ENCODE measurements at regions not wholly inside any gene's neighbourhood (a gene's known extent, or its start where the extent isn't known, plus 50 kb on each side); places are given as distances from the start of the nearest gene placed in this dataset.

- Histone ChIP-seq H3K56ac (replicated peaks; ENCODE audit: insufficient read length, low read depth, low read length) (no peak overlapping the region), H3K18ac (ENCODE audit: extremely low read depth, low read length) (no peak overlapping the region), H3K4me2 (ENCODE audit: insufficient read depth in 1 of 2, low read depth in 2 of 2, low read length in 2 of 2) (no peak overlapping the region), H2BK120ac (replicated peaks; ENCODE audit: low read depth, low read length) (no peak overlapping the region), H4K20me1 (replicated peaks in 1 of 2; ENCODE audit: control insufficient read depth in 1 of 2, insufficient read depth in 2 of 2, low read length in 2 of 2) (no peaks in the 10 kb centered on the region), H2BK20ac (ENCODE audit: low read length) (no peak overlapping the region), H3K14ac (ENCODE audit: insufficient read length) (no peak overlapping the region), H4K91ac (replicated peaks; ENCODE audit: insufficient read length, low read length) (no peak overlapping the region), H2BK12ac (ENCODE audit: low read depth, low read length) (no peak overlapping the region), H3K79me1 (ENCODE audit: low read depth, low read length) (no peaks in the 10 kb centered on the region), H3K79me2 (ENCODE audit: control insufficient read depth in 1 of 2, insufficient read depth in 2 of 2, low read length in 2 of 2) (no peaks in the 10 kb centered on the region), H3K23me2 (ENCODE audit: low read depth, low read length) (no peaks in the 10 kb centered on the region), H3K4me3 (ENCODE audit: extremely low read depth in 1 of 4, insufficient read depth in 2 of 4, low read depth in 3 of 4, low read length in 4 of 4) (no peak overlapping the region), H3K4me1 (replicated peaks in 1 of 4; ENCODE audit: control insufficient read depth in 3 of 4, insufficient read depth in 4 of 4, low read length in 3 of 4) (no peaks in the 10 kb centered on the region), H3K23ac (ENCODE audit: insufficient read length) (no peak overlapping the region), H4K8ac (ENCODE audit: extremely low read depth, insufficient read depth, low read length) (no peak overlapping the region), H3K9me3 (ENCODE audit: insufficient read depth in 2 of 2, low read depth in 1 of 2, low read length in 1 of 2) (no peaks in the 10 kb centered on the region), H2BK5ac (ENCODE audit: low read depth, low read length) (no peak overlapping the region), H3K4ac (replicated peaks; ENCODE audit: insufficient read length, low read depth, low read length) (no peak overlapping the region), H3K36me3 (ENCODE audit: control insufficient read depth in 2 of 4, insufficient read depth in 4 of 4, low read length in 3 of 4) (no peaks in the 10 kb centered on the region), H3K9ac (replicated peaks in 1 of 4; ENCODE audit: extremely low read depth in 1 of 4, low read depth in 3 of 4, low read length in 3 of 4) (no peak overlapping the region), H2AK5ac (ENCODE audit: low read depth, low read length) (no peak overlapping the region), H2AFZ (ENCODE audit: low read length) (no peak overlapping the region), H3K27me3 (replicated peaks in 1 of 4; ENCODE audit: control insufficient read depth in 3 of 4, extremely low read depth in 1 of 4, insufficient read depth in 3 of 4, low read length in 3 of 4) (no peaks in the 10 kb centered on the region), H2BK15ac (ENCODE audit: low read length) (no peak overlapping the region), H4K5ac (ENCODE audit: insufficient read length, low read depth, low read length) (no peak overlapping the region), H3K27ac (ENCODE audit: low read depth, low read length) (no peak overlapping the region)
- DNase-seq (ENCODE audit: low read depth in 1 of 2, low spot score in 2 of 2) (no peak), FAIRE-seq (no peak)
- 88% methylated on average over 2 of the region's 2 CpGs; no CpG with 5 or more reads in 1 of the 2 experiments for WGBS, 2 experiments (ENCODE audit: extremely low coverage in 1 of 2, insufficient coverage in 1 of 2, insufficient read length in 1 of 2, insufficient replicate concordance in 2 of 2, low coverage in 1 of 2, low lambda C conversion rate in 2 of 2, missing lambda C conversion rate in 1 of 2)
- ChIA-PET CTCF (ENCODE audit: partially characterized antibody) (interaction anchor here (0.6 kb wide), 1 partner anchor 843 kb away, joined by 3 read pairs; no protein-coding TSS in a partner anchor), POLR2A (ENCODE audit: partially characterized antibody) (no interaction called here)
- TF ChIP-seq KDM5A (IDR thresholded peaks at IDR 0.05; ENCODE audit: low read length) (no peak), SP1 (IDR thresholded peaks at IDR 0.05; ENCODE audit: low read depth, low read length) (no peak), POLR2A (IDR thresholded peaks at IDR 0.05; ENCODE audit: control extremely low read depth in 1 of 2, low read depth in 2 of 2, low read length in 2 of 2) (no peak), HDAC2 (IDR thresholded peaks at IDR 0.05; ENCODE audit: borderline replicate concordance in 1 of 2, low read depth in 2 of 2, low read length in 2 of 2) (no peak), RAD21 (IDR thresholded peaks at IDR 0.05 in 1 of 2, conservative IDR thresholded peaks at IDR 0.05 in 1 of 2; ENCODE audit: low read depth in 2 of 2, low read length in 2 of 2) (no peak), E2F6 (IDR thresholded peaks at IDR 0.05) (no peak), SRF (IDR thresholded peaks at IDR 0.05; ENCODE audit: low read depth, low read length) (no peak), RBBP5 (IDR thresholded peaks at IDR 0.05; ENCODE audit: borderline replicate concordance, low read depth, low read length) (no peak), KDM4A (IDR thresholded peaks at IDR 0.05; ENCODE audit: low read depth, low read length, severe bottlenecking) (no peak), SAP30 (IDR thresholded peaks at IDR 0.05; ENCODE audit: insufficient read depth, insufficient replicate concordance, low read length) (no peak), CBX5 (IDR thresholded peaks at IDR 0.05; ENCODE audit: low read depth, low read length) (no peak)
Measured at GRCh38 chr3:157633241-157633640, 130.0 kb upstream of the VEPH1 start.
